T1000 (cell line): ENCODE measurements at regions not wholly inside any gene's neighbourhood (a gene's known extent, or its start where the extent isn't known, plus 50 kb on each side); places are given as distances from the start of the nearest gene placed in this dataset.
A peak's percentile ranks its signal among the peaks of the same experiment; 100 is the strongest.

ENCODE experiments used
- DNase-seq: peaks from one replicate; lab custom pipeline; 2025; ENCODE audit warnings: mixed read lengths; lab: John Stamatoyannopoulos, UW

DNA sequence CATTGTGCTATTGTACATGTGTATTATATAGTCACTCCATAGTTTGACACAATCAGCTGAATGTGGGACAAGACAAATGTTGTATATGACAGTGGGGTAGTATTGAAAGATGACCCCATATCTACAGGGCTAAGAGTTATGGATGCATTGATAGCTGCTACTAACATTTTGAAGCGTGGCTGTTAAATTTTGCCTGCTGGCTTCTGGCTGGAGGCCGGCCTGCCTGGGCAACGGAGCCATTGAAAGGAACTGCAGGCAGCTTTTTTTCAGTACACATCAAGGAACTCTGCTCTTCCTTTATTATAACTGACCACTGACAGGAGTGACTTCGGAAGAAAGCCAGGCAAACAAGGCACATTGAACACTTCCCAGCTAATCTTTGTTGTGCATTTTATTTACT is 76.1 kb upstream of the TMEM33 start:
- no peak for DNase-seq

DNA sequence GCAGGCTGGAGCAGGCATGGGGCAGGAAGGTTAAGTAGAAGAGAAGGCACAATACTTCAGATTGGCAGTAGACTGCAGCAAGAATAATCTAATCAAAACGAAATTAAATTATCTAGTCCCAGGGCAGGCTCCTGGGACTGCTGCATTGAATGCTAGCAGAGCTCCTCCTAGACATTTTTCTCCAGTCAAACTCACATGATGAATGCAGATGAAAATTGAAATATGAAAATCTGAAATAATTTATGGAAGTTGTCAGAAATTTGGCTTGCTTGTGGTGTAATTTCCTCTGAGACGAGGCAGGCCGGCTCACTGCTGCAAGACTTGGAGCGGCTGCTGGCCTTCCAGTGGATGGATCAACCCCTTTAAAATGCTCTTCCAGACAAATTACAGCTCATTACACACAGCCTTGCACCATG is 78.0 kb upstream of the TMEM33 start:
- DNase-seq, result no peak

DNA sequence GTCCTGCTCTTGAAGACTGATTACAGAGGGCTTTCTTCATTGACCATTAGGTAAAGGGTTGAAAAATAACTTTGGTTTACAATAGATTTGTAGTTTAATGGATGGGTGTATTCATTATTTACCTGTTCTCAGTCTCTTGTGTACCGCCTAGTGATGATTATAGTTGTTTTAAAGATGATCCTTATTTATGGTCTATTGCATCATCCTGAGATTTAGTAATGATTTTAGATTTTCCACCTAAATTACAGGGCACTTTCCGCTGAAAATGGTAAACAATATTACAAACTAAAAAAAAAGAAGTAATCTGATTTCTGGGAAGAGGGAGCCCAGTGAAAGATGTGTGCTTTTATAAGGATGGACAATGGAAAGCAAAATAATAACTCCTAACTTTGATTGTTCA is 78.4 kb upstream of the TMEM33 start:
- DNase-seq, result no peak

DNA sequence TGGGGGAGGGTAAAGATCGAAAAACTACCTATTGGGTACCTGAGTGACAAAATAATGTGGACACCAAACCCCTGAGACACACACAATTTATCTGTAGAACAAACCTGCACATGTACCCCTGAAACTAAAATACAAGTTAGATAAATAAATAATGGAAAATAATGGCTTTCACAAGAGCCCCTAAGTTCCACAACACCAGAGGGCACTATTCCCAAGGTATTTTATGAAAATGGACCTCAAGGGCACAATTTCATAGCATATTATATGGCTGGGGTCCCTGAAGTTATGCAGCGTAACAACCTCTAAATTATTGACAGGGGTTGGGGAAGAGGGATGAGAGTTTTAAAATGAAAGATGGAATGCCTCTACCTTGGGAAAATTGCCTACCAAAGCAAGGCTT is 81.3 kb upstream of the TMEM33 start:
- no peak for DNase-seq

DNA sequence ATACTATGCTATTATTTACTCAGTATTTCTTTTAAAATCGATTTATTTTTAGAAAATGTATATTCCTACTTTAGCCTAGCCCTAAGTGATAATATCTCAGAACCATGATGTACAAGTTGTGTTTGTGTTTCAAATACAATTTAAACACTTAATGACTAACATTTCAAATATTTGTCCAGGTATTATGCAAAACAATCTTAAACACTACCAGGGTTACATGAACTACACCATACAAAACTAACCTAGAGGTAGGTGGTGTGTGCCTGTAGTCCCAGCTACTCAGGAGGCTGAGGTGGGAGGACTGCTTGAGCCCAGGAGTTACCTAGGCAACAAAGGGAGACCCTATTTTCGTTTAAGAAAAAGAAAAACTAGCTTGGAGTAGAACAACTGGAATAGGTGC is 83.0 kb upstream of the TMEM33 start:
- DNase-seq, result no peak

DNA sequence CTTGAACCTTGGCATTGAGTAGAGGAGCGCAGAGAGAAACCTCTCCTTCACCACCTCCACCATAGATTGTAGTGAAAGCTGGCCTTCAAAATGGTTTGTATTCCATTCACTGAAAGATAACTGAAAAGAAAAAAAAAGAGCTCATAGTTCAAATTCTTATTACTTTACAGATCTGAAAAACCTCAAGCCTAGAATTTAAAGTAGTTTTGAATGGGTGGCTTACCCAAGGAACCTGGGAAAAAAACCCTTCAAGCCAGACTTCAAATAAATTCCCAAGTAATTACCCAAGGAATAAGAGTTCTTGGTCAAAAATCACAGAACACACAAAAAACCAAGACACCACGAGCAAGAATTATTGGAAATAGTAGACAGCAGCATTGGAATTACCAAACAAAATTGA is 83.6 kb upstream of the TMEM33 start:
- DNase-seq, result no peak

DNA sequence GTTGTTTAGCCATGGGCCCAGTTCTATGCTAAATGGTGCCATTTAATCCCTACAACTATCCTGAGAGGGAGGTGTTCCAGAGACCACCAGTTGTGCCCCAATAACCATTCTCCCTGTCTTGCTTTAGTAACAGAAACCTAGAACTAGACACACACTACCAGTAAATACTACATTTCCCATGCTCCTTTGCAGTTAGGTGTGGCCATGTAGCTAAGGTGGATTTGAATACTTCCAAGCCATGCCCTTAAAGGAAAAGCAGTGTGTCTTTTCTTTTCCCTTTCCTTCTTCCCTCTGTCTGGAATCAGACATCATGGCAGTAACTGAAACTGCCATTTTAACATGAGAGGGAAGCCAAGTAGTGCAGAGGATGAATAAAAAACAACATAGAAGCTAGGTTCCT is 90.9 kb upstream of the TMEM33 start:
- no peak for DNase-seq

DNA sequence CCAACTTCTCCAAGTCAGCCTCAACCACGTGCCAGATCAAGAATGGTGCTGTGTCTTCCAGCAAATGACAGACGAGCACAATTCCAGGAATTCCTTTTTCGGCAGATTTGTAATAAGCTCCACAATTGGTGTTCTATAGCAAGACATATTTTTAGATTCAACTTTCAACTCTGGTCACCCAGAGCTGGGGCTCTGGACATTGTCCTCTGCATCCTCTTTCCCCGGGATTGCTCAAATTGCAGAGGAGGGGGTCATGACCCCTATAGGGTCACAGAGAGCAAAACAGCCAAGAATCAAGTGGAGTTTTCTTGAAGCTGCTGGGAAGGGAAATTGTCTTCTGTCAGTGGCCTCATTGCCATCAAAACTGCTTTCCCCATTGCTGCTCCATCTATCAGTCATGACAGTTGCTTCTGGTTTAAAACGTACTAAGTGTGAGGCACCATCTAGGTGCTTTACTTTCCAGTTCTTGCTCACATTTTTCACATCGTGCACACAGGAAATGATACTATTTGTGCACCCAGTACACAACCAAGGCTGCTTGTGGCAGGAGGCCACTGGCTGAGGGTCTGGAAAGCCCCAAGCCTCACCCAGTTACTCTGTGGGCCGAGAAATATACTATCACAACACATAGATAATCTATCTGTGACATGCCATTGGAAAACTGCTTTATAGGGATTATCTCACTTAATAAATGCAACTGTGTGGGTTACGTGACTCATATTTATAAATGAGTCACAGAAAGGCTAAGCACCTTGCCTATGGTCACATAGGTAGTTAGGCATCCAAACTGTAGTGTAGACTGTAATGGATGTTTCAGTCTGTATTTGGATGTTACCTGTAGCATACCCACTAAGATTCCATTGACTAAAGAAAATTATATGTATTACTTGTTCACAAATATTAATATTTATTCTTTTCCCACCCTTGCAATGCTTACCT is 91.7 kb upstream of the PHOX2B start:
- no peak for DNase-seq

DNA sequence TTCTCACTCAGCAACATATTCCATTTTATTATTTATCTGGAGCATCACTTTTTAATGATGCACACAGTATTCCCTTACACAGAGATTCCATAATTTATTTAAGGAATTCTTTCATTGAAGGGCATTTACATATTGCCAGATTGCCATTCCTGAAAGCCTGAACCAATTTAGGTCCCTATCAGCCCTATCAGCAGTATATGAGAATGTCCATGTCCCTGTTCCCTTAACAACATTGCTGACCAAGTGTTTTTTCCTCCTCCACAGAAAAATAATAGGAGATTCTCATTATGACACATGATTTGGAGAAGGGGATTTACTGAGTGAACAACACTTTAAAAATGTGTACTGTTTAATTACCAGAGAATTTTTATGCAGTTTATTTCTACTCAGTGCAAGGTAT is 90.1 kb upstream of the PHOX2B start:
- DNase-seq, result no peak

DNA sequence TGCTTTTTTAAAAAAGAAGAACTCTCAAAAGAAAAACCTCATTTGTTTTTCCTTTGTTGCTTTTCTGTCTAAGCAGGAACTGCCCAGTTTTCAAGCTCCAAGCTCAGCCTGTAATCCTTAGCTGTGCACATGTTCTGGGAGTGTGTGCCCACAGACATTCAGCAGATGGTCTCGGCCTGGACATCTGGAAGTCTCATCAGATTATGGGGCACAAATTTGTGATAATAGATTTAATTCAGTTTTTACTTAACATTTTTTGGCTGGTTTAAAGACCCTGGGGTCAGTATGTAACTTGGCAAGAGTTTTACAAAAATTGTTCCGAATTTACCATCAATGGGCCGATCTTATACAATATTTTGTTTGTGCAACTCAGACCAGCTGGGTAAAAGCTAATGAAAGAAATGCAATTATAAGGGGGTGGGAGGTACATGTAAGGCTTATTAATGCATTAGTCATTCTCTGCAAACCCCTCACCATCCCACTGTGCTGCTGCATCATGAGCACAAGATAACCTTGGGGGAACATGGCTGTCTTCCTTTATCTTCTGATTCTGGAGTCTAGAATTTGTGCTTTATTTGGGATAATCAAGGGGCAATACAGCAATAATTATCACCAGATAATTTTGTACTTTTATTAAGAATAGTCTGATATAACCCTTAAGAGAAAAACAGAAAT is 86.9 kb upstream of the PHOX2B start:
- no peak for DNase-seq

DNA sequence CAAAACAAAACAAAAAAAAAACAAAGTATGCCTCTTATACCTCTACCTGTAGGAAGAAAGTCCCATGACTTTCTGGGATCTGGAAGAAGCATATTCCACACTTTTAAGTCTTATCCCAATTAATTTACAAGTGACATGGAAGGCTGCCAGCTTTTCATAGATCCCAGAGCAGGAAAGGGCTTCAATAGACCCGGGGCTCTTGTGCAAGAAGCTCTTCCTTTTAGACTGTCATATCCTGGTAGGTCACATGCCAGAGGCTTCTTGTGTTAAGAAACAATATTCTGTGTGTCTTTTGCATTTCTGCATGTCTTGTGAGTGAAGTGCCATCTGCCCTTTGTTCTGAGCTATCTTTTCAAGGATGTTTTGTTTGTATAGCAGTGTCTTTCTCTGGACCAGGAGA is 84.4 kb upstream of the PHOX2B start:
- no peak for DNase-seq

DNA sequence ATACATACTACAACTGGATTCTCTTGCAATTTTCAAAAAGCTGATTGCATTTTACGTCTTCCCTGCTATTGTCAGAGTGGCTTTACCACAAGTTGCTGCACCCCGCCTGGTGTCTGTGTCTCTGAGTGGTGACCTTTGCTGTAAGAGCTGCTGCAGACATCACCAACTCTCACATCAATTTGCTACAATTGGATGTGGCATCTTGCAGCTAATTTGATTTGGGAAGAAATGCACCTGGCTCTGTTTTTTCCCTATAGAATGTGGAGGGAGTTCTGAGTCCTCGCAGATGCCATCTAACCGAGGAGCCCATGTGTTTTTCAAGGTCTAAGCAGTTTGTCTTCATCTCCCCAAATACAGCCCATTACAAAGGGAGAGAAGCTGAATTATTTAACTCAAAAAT is 73.8 kb upstream of the PHOX2B start:
- no peak for DNase-seq

DNA sequence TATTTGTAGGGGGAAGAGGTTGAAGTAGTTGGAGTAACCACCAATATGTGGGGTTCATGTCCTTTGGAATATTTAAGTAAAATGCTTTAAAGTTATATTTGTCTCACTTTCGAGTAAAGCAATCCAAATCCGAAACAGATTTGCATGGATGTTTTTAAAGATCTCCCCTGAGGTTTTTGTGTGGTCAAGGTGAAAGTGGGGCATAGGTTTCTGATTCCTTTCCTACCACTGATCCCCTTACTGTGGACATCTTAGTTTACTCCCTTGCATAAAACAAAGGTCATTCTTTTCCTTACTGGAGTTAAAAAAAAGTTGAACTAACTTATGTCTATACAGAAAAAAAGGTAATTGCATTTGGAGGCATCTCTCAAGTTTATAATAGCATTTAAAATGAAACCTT is 71.9 kb upstream of the PHOX2B start:
- no peak for DNase-seq

DNA sequence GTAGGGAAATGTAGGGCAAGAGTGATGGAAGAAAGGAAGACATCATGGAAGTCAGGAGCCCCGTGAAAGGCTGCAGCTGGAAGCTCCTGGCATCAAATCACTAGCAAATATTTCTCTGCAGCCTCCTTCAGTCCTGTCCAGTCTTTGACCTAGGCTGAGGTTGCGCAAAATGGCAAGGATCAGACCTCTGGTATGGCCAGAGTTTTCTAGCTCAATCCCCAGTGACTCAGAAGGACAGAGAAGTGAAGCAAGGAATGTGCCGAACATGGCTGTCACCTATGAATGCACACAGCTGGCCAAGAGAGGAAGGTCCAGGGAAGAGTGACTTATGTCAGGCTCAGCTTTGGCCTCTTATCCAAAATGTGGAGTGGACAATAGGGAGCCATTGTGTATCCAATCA is 71.1 kb upstream of the PHOX2B start:
- peak; percentile 12 for DNase-seq

DNA sequence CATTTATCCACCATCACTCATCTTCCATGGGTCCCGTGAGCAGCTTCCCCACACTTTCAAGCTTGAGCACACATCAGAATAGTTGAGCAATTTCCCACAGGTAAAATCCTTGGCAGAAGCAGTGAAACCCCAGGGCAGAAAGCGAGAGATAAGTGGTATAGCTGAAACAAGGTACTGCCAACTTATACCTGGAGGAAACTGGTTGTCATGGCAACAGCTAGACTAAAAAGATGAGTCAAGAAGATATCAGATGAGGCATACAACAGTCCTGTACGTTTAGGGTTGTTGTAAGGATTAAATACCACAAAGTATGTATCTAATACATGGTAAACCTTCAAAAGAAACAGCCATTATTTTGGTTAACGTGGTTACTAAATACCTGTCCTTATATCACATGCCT is 66.9 kb upstream of the PHOX2B start:
- no peak for DNase-seq

DNA sequence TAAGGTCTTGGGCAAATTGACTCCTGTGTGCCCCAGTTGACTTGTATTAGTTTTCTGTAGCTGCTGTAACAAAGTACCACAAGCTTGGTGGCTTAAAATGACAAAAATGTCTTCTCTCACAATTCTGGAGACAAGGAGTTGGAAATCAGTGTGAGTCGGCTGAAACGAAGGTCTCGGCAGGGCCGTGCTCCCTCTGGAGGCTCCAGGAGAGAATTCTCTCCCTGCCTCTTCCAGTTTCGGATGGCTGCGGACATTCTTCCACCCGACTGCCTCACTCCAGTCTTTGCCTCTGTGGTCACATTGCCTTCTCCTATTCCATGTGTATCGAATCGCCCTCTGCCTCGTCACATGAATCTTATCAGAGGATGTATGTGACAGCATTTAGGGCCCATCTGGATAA is 66.0 kb upstream of the PHOX2B start:
- no peak for DNase-seq

DNA sequence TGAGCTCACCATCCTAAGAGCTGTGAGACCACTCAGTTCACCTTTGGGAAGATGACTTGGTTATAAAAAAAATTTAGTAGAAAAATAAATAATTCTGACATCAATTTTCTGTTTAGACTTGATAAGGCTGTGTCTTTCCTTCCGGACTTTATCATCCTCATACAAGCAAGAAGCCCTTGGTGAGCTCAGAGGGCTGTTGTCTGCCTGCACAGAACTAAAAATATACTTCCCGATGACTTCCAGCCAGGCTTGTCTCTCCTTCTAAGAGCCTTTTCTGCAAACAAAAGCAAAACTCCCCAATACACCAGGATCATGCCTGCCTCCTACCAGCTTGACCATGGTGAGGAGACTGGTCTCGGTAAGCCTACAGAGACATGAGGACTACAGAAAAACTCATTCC is 58.3 kb upstream of the PHOX2B start:
- DNase-seq, result no peak

DNA sequence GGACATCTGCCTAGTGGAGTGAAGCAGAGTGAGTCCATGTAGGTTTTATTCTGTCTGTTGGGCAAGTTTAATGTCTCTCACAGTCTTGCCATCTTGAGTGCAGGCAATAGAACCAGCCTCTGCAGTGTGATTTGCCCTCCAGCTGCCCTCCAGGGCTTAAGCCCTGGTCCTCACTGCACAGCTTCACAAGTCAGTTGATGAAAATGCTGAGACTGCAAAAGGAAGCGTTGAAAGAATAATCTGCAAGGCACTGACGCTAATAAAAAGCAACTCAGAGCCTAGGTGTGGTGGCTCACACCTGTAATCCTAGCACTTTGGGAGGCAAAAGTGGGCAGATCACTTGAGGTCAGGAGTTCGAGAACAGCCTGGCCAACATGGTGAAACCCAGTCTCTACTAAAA is 54.1 kb upstream of the PHOX2B start:
- no peak for DNase-seq

DNA sequence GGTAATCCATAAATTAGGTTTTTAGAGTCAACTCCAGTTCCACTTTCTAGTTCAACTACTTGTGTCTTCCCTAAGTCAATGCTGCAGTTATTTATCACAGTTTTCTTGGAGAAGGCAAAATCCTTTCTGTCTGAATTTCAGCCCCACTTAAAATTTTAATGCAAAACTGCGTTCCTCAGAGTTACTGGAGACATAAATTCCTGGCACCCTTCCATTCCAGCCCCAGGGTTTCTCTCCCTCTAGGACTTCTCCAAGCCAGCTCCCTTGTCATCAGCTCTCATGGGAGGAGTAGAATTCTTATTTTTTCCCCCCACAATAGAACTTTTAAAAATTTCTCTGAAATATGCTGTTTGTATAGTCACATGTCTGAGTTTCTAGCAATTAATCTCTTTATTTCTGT is 50.6 kb upstream of the PHOX2B start:
- no peak for DNase-seq
